ENCODE measurements at regions not wholly inside any gene's neighbourhood (a gene's known extent, or its start where the extent isn't known, plus 50 kb on each side); places are given as distances from the start of the nearest gene placed in this dataset.
A peak's percentile ranks its signal among the peaks of the same experiment; 100 is the strongest.

DNA sequence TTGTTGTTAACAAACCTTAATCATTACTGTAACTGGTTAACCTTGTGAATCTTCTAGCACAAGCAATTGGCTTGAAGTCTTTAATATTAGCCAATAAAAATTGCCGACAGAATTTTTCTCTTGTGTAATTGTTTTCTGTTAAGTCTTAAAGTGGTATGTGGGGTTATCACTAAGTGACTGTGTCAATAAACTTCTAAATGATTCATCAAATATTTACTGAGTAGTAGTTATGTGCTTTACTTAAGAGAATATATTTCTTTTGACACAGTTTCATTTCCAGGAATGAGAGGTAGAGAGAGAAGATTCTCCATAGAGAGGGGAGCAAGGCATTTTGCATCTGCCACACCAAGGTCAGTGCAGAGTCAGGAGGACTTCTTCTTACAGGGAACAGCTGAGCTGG, 2361.6 kb upstream of the AGA start:
- DNase-seq (ENCODE audit: low spot score in 2 of 2), result no peak
- no peak for FAIRE-seq

DNA sequence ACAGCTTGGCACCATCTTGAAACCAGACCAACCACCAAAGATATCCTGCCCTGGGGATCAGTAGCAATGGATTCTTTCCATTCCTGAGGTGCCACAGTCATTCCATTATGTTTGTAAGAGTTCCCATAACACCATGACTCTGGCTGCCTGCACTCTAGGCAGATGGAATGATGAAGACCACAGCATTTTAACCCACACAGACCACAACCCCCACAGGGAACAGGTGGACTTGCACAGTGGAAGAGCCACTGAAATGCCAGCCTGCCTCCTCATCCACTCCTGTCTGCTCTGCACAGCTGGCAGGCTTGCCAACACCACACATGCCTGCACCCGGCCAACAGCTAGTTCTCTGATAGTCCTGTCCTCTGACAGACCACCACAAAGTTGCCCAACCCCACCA, 2362.2 kb upstream of the AGA start:
- FAIRE-seq (no peak), DNase-seq (ENCODE audit: low spot score in 2 of 2) (no peak)

DNA sequence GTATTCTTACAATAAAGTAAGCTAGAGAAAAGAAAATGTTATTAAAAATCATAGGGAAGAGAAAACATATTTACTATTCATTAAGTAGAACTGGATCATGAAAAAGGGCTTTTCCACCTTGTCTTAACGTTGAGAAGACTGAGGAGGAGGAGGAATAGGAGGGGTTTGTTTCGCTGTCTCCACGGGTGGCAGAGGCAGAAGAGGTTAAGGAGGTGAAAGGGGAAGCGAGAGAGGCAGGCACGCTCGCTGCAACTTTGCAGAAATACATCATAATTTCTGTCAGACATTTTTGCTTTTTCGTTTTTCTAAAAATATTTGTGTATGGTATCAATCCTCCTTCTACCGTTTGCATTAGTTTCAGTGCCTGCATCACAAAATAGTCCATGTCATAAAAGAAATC, 2375.1 kb upstream of the AGA start:
- FAIRE-seq (no peak), DNase-seq (ENCODE audit: low spot score in 2 of 2) (no peak)

DNA sequence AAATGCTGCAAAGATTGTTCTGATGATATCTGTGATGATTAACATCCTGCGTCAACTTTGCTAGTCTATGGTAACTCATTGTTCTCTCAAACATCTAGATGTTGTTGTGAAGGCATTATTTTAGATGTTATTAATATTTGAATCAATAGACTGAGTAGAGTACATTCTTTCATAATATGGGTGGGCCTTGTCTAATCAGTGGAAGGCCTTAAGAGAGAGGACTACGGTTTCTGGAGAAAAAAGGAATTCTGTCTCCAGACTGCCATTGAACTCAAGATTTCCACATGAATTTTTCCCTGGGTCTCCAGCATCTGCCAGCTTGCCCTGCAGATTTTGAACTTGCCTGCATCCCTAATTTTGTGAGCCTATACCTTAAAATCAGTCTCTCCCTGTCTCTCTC, 2381.1 kb upstream of the AGA start:
- no peak for DNase-seq (ENCODE audit: low spot score in 2 of 2)
- FAIRE-seq, result no peak

DNA sequence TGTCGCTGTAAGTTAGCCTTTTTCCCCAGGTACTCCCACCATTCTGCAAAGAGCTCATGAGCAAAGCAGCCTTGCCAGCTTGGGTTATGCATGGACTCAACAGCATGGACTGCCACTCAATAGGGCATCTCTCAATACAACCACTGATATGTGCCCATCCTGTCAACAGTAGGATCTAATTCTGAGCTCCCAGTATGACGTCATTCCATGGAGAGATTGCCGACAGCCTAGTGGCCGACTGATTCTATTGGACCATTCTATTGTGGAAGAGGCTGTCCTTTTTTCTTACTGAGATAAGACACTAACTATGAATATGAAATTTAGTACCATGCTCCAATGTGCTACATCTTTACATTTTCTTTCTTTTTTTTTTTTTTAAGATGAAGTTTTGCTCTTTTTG, 2389.0 kb upstream of the AGA start:
- DNase-seq (ENCODE audit: low spot score in 2 of 2), result no peak
- no peak for FAIRE-seq

DNA sequence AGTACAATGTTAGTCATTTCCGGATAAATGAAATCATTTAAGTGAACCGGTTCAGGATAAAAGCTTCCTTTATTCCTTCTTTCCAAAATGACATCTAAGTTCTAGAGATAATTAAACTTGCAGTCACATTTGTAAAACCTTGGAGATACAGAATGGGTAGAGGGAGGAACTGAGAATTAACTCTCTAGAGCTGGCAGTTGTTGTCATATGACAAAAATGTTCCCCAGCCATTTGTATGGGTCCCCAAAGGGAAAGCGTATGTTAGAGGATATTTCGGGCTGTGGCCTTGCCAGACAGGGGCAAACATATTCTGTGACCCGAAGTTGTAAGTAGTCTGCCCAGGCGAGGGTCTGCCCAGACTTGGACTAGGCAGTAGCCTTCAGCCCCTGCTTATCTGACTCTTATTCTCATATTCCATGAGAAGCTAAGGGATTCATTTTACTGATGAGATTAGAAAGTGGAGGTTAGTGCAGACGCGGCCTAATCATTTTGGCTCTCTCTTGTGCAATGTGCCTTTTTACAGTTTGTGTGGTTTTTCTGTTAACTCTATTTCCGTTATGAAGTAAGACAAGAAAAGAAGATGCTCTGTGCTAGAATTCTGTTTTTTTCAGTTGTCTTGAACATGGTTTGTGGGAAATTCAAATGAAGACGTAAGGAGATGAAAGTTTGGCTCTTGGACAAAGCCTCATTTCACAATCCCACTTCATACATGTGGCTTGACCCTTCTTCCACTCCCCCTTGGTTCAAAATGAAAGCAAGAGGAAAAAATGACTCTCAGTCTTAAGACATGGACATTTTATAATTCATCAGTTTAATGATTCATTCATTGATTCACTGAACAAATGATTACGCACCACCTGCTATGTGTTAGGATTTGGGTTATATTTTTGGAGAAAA, 2394.2 kb upstream of the AGA start:
- FAIRE-seq, result no peak
- DNase-seq (ENCODE audit: low spot score in 2 of 2), result no peak

DNA sequence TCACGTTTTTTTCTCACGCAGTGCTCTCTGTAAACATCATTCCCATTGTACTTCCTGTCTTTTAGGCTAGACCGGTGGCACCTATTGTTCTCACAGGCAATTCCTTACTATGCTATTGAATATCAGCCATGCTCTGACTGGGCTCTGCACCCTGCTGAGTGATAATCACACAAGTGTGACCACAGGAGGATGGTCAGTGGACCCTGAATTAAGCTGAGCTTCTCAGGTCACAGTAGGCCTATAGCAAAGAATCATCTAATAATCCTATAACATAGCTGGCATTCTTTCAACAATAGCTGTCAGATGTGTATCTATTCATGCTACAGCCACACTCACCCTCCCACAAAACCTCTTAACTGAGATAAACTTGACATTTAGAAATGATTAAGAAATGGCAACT, 2399.8 kb upstream of the TENM3 start:
- DNase-seq (ENCODE audit: low spot score in 2 of 2), result no peak

DNA sequence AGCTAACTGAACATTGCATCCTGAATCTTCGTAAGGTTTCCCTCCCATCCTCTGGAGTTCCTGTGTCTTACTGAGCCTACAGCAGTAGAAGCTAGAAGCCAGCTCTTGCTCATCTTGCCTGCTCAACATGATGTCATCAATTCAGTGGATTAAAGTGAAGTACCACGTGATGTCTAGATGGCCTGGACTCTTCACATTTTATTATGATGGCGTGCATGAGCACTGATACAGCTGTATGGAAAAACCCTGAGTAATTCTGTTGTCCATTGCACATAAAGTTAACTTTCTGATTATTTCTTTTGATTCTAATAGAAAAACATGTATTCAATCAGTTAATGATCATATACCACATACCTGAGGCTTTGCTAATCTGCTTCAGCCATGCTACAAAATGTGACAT, 2387.7 kb upstream of the TENM3 start:
- DNase-seq (ENCODE audit: low spot score in 2 of 2) (no peak), FAIRE-seq (no peak)

More for the DNA sequence above, 2399.8 kb upstream of the TENM3 start:
- FAIRE-seq, result no peak

DNA sequence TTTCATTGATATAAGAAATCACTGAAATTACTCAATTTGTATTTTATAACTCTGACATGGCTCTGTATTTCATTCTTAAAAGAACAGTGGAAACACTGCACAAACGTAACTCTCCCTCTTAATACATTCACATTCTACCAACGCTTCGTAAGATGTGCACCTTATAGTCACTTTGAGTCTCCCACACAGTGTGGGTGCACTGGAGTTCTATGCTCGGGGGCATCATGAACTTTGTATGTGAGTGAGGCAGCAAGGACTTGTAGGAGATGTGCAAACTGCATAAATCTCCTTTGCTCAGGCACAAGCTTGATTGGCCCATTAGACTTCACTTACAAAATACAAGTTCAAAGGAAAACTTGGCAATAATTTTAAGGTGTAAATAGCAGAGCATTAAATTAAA, 2385.0 kb upstream of the TENM3 start:
- FAIRE-seq (no peak), DNase-seq (ENCODE audit: low spot score in 2 of 2) (no peak)

DNA sequence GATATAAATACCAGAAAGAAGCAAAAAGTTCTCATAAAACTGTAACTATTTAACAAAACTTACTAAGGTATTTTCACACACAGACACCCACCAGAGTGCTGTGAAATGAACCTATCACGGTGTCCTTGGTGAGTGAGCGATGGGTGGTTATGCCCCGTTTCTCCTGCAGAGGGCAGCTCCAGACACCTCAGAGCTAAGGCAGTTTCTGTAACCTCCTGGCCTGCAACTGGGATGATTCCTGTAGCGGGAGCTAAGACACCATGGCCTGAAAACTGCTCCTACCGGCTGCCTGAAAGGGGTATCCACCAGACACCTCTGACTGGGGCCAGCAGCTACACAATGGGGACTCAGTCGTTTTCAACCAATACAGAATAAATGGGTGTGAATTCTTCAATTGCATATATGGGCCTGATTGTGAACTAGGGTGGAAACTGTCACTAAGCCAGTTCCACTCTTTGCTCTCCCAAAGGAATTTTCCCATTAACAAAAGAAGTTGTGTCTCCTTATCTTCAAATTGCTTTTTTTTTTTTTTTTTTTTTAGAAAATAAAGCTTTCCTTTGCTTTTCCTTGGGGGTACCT, 2375.8 kb upstream of the TENM3 start:
- FAIRE-seq (no peak), DNase-seq (ENCODE audit: low spot score in 2 of 2) (peak in 1 of 2 donors; percentile 5)

DNA sequence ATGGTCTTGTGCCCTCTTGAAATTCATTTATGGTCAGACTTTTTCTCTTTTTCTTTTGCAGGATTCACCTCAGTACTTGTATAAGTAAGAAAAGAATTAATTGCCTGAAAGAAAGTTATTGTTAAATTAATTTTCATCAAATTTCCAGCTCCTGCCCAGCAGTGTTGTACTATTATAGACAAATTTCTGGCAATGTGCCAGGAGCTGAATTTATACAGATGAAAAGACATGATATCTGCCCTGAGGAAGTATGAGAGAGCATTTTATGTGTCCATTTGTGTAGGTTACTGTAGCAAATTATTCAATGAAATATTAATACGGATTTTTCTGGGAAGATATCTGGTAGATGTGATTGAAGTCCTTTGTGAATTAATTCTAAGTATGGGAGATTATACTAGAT, 2371.5 kb upstream of the TENM3 start:
- DNase-seq (ENCODE audit: low spot score in 2 of 2) (no peak), FAIRE-seq (no peak)

DNA sequence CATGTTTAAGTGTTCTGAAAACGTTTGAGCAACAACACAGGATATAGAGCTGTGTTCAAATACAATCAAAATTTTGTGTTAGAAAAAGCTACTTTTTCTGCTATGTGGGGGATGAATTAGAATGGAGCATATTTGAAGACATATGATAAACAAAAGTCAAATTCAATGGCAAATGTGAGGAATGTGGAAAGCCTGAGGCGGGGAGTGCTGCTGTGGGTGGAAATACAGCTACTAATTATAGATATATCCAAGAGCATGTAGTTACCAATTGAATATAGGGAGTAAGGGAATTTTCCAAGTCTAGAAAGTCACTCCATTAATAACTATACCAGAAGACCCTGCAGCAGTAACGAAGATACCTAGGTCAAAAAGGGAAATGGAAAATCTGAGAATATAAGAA, 2370.4 kb upstream of the TENM3 start:
- no peak for DNase-seq (ENCODE audit: low spot score in 2 of 2)
- no peak for FAIRE-seq

DNA sequence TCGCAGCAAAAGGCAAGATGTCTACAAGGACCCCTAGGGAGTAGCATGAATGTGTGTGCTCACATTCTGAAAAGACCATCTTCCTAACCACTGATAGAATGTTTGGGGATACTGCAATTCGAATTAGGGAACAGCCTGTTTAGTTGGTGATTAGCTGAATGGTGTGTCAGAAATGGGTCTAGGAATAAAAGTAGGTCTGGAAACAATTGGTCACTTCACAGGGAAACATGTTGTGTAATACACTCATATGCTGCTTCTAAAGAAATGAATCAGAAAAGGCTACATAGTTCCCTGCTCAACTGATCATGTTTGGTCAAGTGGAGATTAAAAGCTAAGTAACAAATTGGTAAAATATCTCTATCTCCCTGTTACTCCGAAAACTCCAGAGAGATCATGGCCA, 2362.4 kb upstream of the TENM3 start:
- no peak for FAIRE-seq
- DNase-seq (ENCODE audit: low spot score in 2 of 2), result no peak

DNA sequence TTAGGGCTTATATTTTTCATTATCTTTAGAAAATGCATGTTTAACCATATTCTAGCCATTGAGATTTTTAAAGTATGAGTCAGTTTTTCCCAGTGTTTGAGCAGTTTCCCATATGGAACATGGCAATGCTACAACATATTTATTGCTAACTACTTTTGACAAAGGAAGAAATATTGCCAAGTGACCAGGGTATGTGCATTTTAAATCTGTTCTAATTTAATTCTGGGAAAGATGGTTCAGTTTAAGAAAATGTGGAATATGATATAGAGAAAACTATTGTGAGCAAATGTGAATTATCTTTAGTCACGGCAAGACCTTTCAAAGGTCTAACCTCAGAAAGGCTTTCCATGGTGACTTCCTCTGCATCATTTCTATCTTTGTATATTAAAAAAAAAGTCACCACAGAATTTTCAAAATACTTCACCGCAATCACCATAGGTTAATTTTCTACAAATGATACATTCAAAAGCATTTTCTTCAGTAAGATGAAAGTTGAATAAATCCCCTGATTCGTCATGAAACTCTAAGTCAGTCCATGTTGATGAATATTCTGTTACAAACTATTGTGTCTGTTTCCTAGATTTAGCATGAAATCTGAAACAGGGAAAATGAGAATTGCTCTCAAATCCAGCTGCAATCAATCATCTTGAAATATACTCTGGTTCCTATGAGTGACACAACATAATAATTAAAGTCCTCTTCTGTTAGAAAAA, 2349.0 kb upstream of the TENM3 start:
- DNase-seq (ENCODE audit: low spot score in 2 of 2), result no peak
- no peak for FAIRE-seq

DNA sequence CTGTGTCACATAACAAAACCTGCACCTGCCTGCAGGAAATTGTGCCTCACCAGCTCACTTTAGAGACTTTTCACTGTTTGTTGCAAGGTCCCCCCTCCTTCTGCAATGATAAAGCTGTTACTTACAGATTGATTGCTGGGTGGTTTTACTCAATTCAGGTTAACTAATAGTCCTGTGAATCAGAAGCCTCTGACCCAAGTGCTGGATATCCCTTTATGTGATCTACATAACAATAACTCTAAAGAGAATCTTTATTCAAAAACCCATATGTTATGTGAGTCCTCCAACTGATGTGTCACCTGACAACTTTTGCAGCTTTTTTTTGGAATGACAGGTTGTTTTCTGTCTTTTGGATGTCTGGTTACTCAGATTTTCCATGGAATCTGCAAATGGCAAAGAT, 2323.6 kb upstream of the TENM3 start:
- FAIRE-seq (no peak), DNase-seq (ENCODE audit: low spot score in 2 of 2) (no peak)

DNA sequence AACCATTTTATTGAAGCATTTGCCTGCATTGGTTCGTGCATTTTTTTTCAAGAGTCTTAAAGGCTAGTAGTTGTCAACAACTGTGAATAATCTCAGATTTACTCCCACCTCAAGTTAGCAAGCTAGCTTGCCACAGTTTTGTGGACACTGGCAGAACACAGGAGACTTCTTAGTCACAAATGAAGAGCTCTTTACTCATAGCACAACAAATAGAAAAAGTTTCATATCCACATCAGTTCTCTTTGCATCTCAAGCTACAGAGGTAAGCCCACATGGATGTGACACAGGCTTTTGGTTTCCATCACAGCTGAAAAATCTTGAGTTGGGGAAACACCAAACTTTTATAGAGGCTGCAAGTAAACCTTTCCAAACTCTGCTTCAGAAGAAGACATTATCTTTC, 2315.7 kb upstream of the TENM3 start:
- FAIRE-seq (no peak), DNase-seq (ENCODE audit: low spot score in 2 of 2) (no peak)

DNA sequence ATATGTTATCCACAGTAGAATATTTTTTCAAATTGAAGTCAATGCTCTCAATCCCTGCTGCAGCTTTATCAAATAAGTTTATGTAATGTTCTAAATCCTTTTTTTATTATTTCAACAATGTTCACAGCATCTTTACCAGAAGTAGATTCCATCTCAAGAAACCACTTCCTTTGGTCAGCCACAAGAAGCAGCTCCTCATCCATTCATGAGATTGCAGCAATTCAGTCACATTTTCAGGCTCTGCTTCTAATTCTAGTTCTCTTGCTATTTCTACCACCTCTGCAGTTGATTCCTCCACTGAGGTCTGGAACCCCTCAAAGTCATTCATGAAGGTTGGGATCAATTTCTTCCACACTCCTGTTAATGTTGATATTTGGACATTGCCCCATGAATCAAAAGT, 2301.3 kb upstream of the TENM3 start:
- DNase-seq (ENCODE audit: low spot score in 2 of 2) (no peak), FAIRE-seq (no peak)

DNA sequence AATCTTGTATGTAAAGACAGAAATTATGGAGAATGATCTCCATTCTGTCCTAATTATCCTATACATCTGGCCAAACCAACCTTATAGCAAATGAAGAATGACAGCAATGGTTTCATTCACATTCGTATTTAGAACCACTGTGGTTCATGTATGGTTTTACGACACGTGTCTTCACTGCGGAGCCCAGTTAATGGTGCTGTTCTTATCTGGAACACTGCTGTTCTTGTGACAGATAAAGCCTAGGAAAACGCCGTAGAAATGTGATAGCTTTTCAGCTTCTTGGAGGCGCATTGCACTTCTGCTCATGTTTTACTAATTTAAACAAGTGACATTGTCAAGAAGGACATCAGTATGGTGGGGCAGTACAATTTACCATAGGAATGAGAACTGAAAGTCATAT, 2266.4 kb upstream of the TENM3 start:
- DNase-seq (ENCODE audit: low spot score in 2 of 2), result no peak
- FAIRE-seq, result no peak

DNA sequence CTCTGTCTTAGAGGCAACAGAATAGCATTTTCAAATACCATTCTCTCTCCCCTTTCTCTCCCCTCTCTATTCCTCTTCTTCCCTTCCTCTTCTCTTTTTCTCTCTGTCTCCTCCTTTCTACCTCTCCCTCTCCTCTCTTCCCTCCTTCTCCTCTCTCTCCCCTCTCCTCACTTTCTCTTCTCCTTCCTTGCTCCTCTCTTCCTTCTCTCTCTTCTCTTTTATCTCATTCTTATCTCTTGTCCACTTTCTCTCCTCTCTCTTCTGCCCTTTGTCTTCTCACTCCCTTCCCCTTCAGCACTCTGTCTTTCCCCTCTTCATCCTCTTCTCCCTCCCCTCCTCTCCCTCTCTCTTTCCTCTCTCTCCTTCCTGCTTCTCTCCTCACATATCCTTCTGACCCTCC, 2265.8 kb upstream of the TENM3 start:
- FAIRE-seq, result no peak
- DNase-seq (ENCODE audit: low spot score in 2 of 2), result no peak

DNA sequence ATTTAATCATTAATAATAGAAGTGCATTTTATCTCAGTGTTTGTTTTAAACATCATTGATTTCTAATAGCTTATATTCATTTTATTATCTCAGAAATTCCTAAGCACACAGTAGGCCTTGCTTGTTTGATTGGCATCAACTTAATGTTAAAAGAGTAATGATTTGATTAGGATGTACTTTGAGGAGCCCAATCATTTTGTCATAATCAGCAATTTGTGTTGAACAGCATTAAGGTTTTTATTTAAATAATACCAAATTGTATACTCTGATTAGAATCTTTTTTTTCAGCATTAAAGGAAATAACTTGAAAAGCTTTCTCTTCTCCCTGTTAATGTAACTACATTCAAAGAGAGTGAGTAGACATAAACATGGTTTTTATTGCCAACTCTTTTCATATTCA, 2262.0 kb upstream of the TENM3 start:
- DNase-seq (ENCODE audit: low spot score in 2 of 2), result no peak
- no peak for FAIRE-seq

DNA sequence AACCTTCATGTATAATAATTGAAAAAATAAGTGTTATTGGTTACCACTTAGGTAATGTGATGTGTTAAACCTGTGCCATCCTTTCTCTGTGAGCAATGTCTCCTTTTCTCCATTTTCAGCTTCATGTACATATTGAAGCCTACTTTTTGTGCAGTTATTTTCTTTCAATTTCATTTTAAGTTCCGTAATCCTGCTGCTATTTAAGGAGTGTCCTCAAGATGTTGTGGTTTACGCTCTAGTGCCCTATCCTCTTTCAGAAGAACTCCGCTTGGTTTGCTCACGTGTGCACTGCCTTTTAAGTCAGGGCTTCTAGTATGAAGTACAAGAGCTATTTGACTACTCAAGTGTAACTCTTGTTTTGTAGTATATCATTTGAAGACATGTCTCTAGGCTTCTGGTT, 2253.2 kb upstream of the TENM3 start:
- DNase-seq (ENCODE audit: low spot score in 2 of 2) (no peak), FAIRE-seq (no peak)

DNA sequence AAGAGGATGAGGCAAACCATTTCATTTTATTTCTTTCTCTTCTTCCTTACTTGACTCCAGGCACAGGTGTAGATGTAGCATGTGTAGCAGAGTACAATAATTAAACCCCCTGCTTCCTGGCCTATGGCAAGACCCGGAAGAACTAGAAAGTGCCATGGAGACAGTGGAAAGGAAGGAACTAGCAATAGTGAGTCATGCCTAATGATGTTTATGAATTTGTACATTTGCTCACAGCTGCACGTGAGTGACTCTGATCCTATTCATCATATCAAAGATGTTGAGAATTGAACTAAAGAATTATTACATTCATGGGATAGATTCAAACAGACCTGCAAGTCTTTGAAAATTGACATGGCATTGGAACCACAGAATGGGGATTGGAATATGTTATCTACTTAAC, 2233.9 kb upstream of the TENM3 start:
- FAIRE-seq, result no peak

More for the DNA sequence above, 2233.9 kb upstream of the TENM3 start:
- no peak for DNase-seq (ENCODE audit: low spot score in 2 of 2)
